ENCODE measurements at regions not wholly inside any gene's neighbourhood (a gene's known extent, or its start where the extent isn't known, plus 50 kb on each side); places are given as distances from the start of the nearest gene placed in this dataset.

- TF ChIP-seq RAD21 (IDR thresholded peaks at IDR 0.05): no peak
- no peak for TF ChIP-seq CTCF (IDR thresholded peaks at IDR 0.05; ENCODE audit: low read depth, low read length, missing input control)
- TF ChIP-seq YY1 (IDR thresholded peaks at IDR 0.05): no peak
- TF ChIP-seq, protein P1, sequence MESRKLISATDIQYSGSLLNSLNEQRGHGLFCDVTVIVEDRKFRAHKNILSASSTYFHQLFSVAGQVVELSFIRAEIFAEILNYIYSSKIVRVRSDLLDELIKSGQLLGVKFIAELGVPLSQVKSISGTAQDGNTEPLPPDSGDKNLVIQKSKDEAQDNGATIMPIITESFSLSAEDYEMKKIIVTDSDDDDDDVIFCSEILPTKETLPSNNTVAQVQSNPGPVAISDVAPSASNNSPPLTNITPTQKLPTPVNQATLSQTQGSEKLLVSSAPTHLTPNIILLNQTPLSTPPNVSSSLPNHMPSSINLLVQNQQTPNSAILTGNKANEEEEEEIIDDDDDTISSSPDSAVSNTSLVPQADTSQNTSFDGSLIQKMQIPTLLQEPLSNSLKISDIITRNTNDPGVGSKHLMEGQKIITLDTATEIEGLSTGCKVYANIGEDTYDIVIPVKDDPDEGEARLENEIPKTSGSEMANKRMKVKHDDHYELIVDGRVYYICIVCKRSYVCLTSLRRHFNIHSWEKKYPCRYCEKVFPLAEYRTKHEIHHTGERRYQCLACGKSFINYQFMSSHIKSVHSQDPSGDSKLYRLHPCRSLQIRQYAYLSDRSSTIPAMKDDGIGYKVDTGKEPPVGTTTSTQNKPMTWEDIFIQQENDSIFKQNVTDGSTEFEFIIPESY (IDR thresholded peaks at IDR 0.05): no peak
- TF ChIP-seq, protein P2, sequence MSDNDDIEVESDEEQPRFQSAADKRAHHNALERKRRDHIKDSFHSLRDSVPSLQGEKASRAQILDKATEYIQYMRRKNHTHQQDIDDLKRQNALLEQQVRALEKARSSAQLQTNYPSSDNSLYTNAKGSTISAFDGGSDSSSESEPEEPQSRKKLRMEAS (IDR thresholded peaks at IDR 0.05): no peak
- TF ChIP-seq GABPA (IDR thresholded peaks at IDR 0.05 in 1 of 2, conservative IDR thresholded peaks at IDR 0.05 in 1 of 2): no peak
- TF ChIP-seq SP1 (IDR thresholded peaks at IDR 0.05): no peak
- TF ChIP-seq FOXA1 (IDR thresholded peaks at IDR 0.05): no peak
- TF ChIP-seq TAF1 (conservative IDR thresholded peaks at IDR 0.05): no peak
- TF ChIP-seq EGR1 (IDR thresholded peaks at IDR 0.05; ENCODE audit: low read depth in 2 of 2): no peak
Observed at GRCh38 chr6:21899708-21900107, 306.2 kb downstream of the SOX4 start.
